ENCODE measurements at regions not wholly inside any gene's neighbourhood (a gene's known extent, or its start where the extent isn't known, plus 50 kb on each side); places are given as distances from the start of the nearest gene placed in this dataset.
"Not testable (repeated sequence)": the region's sequence is repeated elsewhere in the genome, so short reads cannot be mapped to it uniquely, and the experiment has no call there.

DNA sequence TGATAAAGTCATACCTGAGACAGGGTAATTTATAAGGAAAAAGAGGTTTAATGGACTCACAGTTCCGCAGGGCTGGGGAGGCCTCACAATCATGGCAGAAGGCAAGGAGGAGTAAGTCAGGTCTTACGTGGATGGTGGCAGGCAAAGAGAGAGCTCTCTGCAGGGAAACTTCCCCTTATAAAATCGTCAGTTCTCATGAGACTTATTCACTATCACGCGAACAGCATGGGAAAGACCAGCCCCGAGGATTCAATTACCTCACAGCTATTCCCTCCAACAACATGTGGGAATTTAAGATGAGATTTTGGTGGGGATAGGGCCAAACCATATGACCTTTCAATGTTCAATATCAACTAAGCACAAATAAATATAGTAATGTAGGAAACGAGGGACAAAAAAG is 559.4 kb upstream of the KCND2 start:
- H3K36me3 ChIP-seq = no peaks in the 10 kb centered on the region
- no peak for TF ChIP-seq CTCF (IDR thresholded peaks at IDR 0.05; ENCODE audit: borderline replicate concordance)
- no peak for DNase-seq
- H3K27ac ChIP-seq (replicated peaks) = no peak overlapping the region
- no peak overlapping the region for H3K4me3 ChIP-seq
- no peaks in the 10 kb centered on the region for H3K4me1 ChIP-seq
- intact Hi-C loops (cut with micrococcal nuclease) = no loop called here
- no peaks in the 10 kb centered on the region for H3K9me3 ChIP-seq (replicated peaks)
- H3K27me3 ChIP-seq (ENCODE audit: low read depth) = no peaks in the 10 kb centered on the region

- no peak for TF ChIP-seq CTCF (IDR thresholded peaks at IDR 0.05; ENCODE audit: borderline replicate concordance)
- no peak for DNase-seq
- H3K4me3 ChIP-seq = no peak overlapping the region
- intact Hi-C loops (cut with micrococcal nuclease) = no loop called here
- no peaks in the 10 kb centered on the region for H3K36me3 ChIP-seq
- H3K4me1 ChIP-seq = no peaks in the 10 kb centered on the region
- no peak overlapping the region for H3K27ac ChIP-seq (replicated peaks)
- no peaks in the 10 kb centered on the region for H3K9me3 ChIP-seq (replicated peaks)
- H3K27me3 ChIP-seq (ENCODE audit: low read depth) = no peaks in the 10 kb centered on the region
Observed at GRCh38 chr7:119720541-119720940, 552.4 kb upstream of the KCND2 start.

- no peaks in the 10 kb centered on the region for H3K9me3 ChIP-seq (replicated peaks)
- no peaks in the 10 kb centered on the region for H3K4me1 ChIP-seq
- no peak for TF ChIP-seq CTCF (IDR thresholded peaks at IDR 0.05; ENCODE audit: borderline replicate concordance)
- intact Hi-C loops (cut with micrococcal nuclease) = no loop called here
- H3K27ac ChIP-seq (replicated peaks) = no peak overlapping the region
- H3K4me3 ChIP-seq = no peak overlapping the region
- no peaks in the 10 kb centered on the region for H3K27me3 ChIP-seq (ENCODE audit: low read depth)
- DNase-seq = no peak
- no peaks in the 10 kb centered on the region for H3K36me3 ChIP-seq
Observed at GRCh38 chr7:119724041-119724792, 548.8 kb upstream of the KCND2 start.

DNA sequence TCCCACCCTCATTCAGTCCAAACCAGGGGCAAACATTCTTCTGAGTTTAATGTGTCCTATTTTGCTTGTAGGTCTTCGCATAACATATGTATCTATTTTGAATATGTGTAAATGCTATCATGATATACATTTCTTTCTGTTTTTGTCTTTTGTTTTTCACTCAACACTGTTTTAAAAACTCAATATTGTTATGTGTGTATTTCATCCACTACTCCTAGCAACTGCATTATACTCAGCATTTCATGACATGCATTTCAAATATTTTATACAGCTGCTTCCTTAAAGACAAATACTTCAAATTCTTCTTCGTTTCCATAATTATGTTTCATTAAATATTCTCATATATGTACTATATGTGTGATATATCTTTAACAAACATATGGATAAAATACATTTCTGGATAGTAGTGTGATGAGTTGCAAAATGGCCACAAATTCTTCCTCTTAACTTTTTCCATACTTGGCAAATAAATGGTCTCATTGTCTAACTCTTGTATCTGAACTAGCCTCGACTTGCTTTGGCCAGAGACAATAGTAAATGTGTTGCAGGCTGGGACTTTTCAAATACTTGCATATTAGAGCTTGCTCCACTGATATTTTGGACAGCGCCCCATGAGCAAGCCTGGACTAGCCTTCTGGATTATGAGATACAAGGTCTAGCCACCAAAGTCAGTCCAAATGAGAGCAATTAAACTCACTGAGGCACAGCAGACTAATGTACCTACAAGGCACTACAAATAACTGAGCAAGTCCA is 539.7 kb upstream of the KCND2 start:
- no peak for DNase-seq
- Histone ChIP-seq H3K27me3 (ENCODE audit: low read depth) (no peaks in the 10 kb centered on the region), H3K27ac (replicated peaks) (no peak overlapping the region), H3K4me3 (no peak overlapping the region), H3K4me1 (no peaks in the 10 kb centered on the region), H3K36me3 (no peaks in the 10 kb centered on the region), H3K9me3 (replicated peaks) (peaks cover 7% of the 10 kb centered on the region)
- intact Hi-C loops (cut with micrococcal nuclease) = no loop called here
- TF ChIP-seq CTCF (IDR thresholded peaks at IDR 0.05; ENCODE audit: borderline replicate concordance) = no peak

GRCh38 chr7:119737390-119737789 is 535.6 kb upstream of the KCND2 start:
- Histone ChIP-seq H3K27me3 (ENCODE audit: low read depth) (no peaks in the 10 kb centered on the region), H3K36me3 (no peaks in the 10 kb centered on the region), H3K4me3 (no peak overlapping the region), H3K9me3 (replicated peaks) (peaks cover 7% of the 10 kb centered on the region), H3K27ac (replicated peaks) (no peak overlapping the region), H3K4me1 (no peaks in the 10 kb centered on the region)
- DNase-seq = no peak
- intact Hi-C loops (cut with micrococcal nuclease) = no loop called here
- no peak for TF ChIP-seq CTCF (IDR thresholded peaks at IDR 0.05; ENCODE audit: borderline replicate concordance)

DNA sequence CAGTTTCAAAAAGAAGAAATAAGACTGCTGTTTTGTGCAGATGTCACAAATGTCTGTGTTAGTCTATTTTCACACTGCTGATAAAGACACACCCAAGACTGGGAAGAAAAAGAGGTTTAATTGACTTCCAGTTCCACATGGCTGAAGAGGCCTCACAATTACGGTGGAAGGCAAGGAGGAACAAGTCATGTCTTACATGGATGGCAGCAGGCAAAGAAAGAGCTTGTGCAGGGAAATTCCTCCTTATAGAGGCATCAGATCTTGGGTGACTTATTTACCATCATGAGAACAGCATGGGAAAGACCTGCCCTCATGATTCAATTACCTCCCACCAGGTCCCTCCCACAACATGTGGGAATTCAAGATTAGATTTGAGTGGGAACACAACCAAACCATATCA is 527.7 kb upstream of the KCND2 start:
- H3K36me3 ChIP-seq; H3K4me1 ChIP-seq; H3K27ac ChIP-seq (replicated peaks); intact Hi-C loops (cut with micrococcal nuclease); H3K9me3 ChIP-seq (replicated peaks); H3K27me3 ChIP-seq (ENCODE audit: low read depth); H3K4me3 ChIP-seq; DNase-seq: not testable (repeated sequence)
